ENCODE measurements at regions not wholly inside any gene's neighbourhood (a gene's known extent, or its start where the extent isn't known, plus 50 kb on each side); places are given as distances from the start of the nearest gene placed in this dataset.

GRCh38 chr3:106421909-106422308 is 553.1 kb upstream of the CBLB start:
- TF ChIP-seq CREB5 (CRISPR knock-in tag; IDR thresholded peaks at IDR 0.05; ENCODE audit: low read depth) (no peak), TOX (CRISPR knock-in tag; IDR thresholded peaks at IDR 0.05; ENCODE audit: borderline replicate concordance) (0 out of 2 replicates have a peak, but pooled peaks have one; percentile 10)
- ATAC-seq = peak; percentile 56; the same call in 2 of the 3 replicates

GRCh38 chr3:106423321-106424225 is 554.8 kb upstream of the CBLB start:
- no peak for ATAC-seq
- TF ChIP-seq PATZ1 (CRISPR knock-in tag; IDR thresholded peaks at IDR 0.05; ENCODE audit: borderline replicate concordance) = 0 out of 2 replicates have a peak, but pooled peaks have one; percentile 31
- no peak for TF ChIP-seq CSDC2 (CRISPR knock-in tag; IDR thresholded peaks at IDR 0.05)
- peak; percentile 23; the same call in 1 of the 2 replicates for TF ChIP-seq ISL1 (CRISPR knock-in tag; IDR thresholded peaks at IDR 0.05)

GRCh38 chr3:106425026-106425425 is 556.2 kb upstream of the CBLB start:
- TF ChIP-seq ZC3H10 (CRISPR knock-in tag; IDR thresholded peaks at IDR 0.05) (no peak), TSHZ2 (CRISPR knock-in tag; IDR thresholded peaks at IDR 0.05) (no peak), CREB5 (CRISPR knock-in tag; IDR thresholded peaks at IDR 0.05; ENCODE audit: low read depth) (no peak)

GRCh38 chr3:106425916-106426315 is 557.1 kb upstream of the CBLB start:
- ATAC-seq = no peak
- TF ChIP-seq GLIS3 (CRISPR knock-in tag; IDR thresholded peaks at IDR 0.05) (no peak), PATZ1 (CRISPR knock-in tag; IDR thresholded peaks at IDR 0.05; ENCODE audit: borderline replicate concordance) (no peak), CSRNP3 (CRISPR knock-in tag; IDR thresholded peaks at IDR 0.05) (no peak)

More at GRCh38 chr3:106425026-106425425, 556.2 kb upstream of the CBLB start:
- peak; percentile 14 for ATAC-seq

- ATAC-seq = peak; percentile 93
- TF ChIP-seq ARNTL (CRISPR knock-in tag; IDR thresholded peaks at IDR 0.05; ENCODE audit: borderline replicate concordance, low read depth) = no peak
- peak; percentile 94 for TF ChIP-seq CSDC2 (CRISPR knock-in tag; IDR thresholded peaks at IDR 0.05)
- TF ChIP-seq RARB (CRISPR knock-in tag; IDR thresholded peaks at IDR 0.05) = peak; percentile 82; the same call in 1 of the 2 replicates
- no peak for TF ChIP-seq ZNF565 (CRISPR knock-in tag; conservative IDR thresholded peaks at IDR 0.05; ENCODE audit: low read depth)
- TF ChIP-seq PATZ1 (CRISPR knock-in tag; IDR thresholded peaks at IDR 0.05; ENCODE audit: borderline replicate concordance) = peak; percentile 92
- no peak for TF ChIP-seq POU6F1 (CRISPR knock-in tag; IDR thresholded peaks at IDR 0.05; ENCODE audit: borderline replicate concordance, low read depth)
- TF ChIP-seq GLIS3 (CRISPR knock-in tag; IDR thresholded peaks at IDR 0.05) = no peak
- TF ChIP-seq ISL1 (CRISPR knock-in tag; IDR thresholded peaks at IDR 0.05) = peak; percentile 97
- peak; percentile 99 for TF ChIP-seq ZC3H10 (CRISPR knock-in tag; IDR thresholded peaks at IDR 0.05)
- no peak for TF ChIP-seq PPARA (CRISPR knock-in tag; IDR thresholded peaks at IDR 0.05; ENCODE audit: borderline replicate concordance)
- TF ChIP-seq SNAI2 (CRISPR knock-in tag; IDR thresholded peaks at IDR 0.05) = no peak
- TF ChIP-seq ZFP3 (CRISPR knock-in tag; IDR thresholded peaks at IDR 0.05) = 0 out of 2 replicates have a peak, but pooled peaks have one; percentile 29
Observed at GRCh38 chr3:106428565-106428994, 559.8 kb upstream of the CBLB start.

All from SK-N-SH treated with all-trans-retinoic acid at 6 μM for 48 hours (cell line).